ENCODE measurements at regions not wholly inside any gene's neighbourhood (a gene's known extent, or its start where the extent isn't known, plus 50 kb on each side); places are given as distances from the start of the nearest gene placed in this dataset.
"Not testable (repeated sequence)": the region's sequence is repeated elsewhere in the genome, so short reads cannot be mapped to it uniquely, and the experiment has no call there.

DNA sequence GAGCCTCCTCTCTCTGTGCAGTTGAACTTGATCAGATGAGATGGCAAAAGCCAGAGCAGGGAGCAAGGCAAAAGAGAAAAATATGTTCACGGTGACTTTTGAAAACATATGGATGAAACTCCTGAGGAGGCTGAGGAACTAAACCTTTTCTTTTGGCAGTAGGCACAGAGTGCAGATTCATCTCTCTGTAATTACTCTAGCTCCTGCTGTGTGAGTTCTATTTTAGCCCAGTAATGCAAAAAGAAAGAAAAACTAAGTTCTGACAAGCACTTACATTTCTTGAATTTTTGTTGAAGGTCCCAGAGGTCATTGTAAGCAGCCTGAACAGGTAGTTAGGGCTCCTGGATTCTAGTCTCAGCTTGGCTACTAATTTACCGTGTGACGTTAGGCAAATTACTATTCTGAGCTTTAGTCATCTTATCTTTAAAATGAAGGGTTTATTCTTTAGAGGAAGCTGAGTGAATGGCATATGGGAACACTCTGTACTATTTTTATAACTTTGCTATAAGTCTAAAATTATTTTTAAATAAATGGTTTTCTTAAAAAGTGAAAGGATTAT is 114.7 kb upstream of the NBPF26 start:
- DNase-seq (ENCODE audit: low read depth in 1 of 2, low spot score in 1 of 2), result not testable (repeated sequence)

DNA sequence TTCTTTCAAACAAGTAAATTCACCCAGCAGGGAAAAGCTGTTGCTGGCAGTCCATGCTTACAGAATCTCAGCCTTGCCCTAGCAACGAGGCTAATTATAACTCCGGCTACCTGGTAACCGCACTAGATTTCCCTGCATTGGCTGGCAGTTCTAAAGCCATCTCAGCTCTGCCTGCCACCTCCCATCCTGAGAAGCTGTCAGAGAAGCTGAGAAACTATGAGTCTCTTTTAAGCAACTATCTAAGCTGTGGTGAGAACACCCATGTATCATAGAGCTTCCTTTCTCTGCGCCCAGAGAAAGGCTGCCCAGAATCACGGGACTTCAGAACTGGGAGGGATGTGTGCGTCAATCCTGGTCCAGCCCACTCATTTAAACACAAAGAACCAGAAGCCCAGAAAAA is 113.9 kb upstream of the NBPF26 start:
- not testable (repeated sequence) for DNase-seq (ENCODE audit: low read depth in 1 of 2, low spot score in 1 of 2)

DNA sequence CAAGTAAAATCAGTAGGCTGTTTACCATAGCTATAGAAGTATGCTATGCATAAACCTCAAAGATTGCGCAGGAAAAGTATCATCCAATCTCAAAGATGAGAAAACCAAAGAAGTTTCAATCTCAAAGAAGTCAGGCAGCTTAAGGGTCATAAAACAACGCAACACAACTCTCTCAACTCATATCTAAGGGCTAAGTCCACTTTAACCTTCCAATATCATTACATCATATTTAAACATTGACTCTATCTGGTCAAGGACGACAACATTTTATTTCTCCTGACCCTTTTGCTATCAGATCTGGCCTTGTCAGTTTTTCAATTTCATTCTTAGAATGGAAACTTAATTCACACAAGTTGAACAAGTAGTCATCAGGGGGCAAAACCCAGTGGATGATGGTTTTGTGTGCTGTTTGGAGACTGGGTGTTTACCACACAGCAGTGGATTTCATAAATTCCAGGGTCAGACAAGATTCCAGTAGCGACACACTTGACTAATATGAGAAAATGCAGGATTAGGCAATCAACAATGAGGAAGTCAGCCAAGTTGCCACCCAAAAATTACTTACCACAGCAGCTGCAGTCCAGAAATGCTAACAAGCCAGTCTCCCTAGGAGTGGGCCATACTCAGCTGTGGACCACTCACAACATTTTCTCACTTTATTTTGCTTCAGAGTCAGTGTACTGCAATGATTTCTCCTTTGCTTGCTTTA is 108.7 kb upstream of the NBPF26 start:
- DNase-seq (ENCODE audit: low read depth in 1 of 2, low spot score in 1 of 2), result not testable (repeated sequence)

DNA sequence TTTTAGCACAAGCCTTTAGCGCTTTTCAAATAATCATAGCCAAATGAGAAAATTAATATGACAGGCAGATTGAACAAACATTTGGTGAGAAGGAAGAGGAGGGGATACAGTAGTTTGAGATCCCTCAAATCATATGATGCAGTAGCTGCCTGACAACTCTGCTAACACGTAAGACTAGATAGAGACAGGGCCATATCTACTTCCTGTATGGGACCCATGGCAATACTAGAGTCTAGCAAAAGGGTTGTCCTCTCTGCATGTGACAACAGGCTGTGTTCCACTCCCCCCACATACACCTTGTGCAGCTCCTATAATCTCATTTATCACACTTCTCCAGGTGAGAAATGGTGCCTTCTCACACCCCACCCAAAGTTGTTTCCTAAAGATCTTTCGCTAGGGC is 106.3 kb upstream of the NBPF26 start:
- DNase-seq (ENCODE audit: low read depth in 1 of 2, low spot score in 1 of 2), result not testable (repeated sequence)

DNA sequence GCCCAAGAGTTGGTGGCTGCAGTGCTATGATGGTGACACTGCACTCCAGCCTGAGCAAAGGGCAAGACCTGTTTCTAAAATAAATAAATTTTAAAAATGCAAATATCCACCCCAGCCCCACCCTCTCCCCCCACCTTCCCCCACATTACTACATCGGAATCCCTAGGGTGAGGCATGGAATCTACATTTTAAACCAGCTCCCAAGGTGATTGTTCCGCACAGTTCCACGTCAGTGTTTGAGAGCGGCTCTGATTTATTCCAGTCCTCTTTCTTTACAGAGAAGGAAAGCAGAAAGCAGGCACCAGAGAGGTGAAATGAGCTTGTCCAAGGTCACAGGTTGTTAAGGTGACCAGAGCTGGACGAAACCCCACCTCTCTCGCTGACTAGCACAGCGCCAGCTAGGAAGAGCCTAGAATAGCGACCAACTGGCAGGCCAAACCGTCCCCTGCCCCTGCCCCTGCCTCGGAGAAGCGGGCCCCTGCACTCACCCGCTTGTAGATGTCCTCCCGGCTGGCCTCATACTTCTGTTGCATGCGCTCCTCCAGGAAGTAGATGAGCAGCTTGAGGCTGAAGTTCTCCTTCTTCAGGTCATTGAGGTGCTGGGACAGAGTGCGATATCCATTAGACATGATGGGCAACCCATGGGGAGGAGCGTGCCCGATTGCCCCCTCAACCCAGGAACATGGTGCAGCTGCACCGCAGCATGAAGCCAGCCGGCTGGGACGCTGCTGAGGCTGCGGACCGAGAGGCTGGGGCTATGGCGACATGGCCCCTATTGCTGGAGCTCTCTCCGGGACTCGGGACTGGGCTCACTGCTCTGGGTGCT is 103.7 kb upstream of the NBPF26 start:
- not testable (repeated sequence) for DNase-seq (ENCODE audit: low read depth in 1 of 2, low spot score in 1 of 2)

DNA sequence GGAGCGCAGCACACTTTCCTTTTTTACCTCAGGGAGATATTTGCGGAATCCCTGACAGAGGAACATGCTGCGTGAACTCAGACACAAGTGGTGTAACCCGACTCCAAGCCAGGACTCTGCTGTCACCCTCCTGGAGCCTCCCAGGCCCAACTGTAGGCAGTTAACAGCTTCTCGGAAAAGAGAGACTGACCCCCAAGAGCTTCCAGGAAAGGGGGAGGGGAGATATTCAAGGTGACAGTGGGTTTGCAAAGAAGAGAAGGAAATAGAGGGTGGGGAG is 103.1 kb upstream of the NBPF26 start:
- not testable (repeated sequence) for DNase-seq (ENCODE audit: low read depth in 1 of 2, low spot score in 1 of 2)

DNA sequence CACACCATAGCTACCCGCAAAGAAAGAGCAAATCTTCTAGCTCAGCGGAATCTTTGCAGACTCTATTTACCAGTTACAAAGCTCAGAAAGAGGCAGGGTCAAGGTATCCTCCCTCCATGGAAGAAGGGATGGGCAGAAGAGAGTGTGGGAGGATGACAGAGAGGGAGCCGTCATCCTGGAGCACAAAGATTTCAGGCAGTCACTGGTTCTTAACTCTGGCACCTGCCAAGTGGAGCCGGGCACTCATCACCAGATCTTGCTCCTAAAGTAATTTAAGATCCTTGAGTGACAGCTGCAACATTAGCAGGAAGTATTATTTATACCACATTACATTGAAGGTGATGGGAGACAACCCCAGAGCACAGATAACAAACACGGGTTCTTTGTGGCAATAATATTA is 102.5 kb upstream of the NBPF26 start:
- DNase-seq (ENCODE audit: low read depth in 1 of 2, low spot score in 1 of 2), result not testable (repeated sequence)

DNA sequence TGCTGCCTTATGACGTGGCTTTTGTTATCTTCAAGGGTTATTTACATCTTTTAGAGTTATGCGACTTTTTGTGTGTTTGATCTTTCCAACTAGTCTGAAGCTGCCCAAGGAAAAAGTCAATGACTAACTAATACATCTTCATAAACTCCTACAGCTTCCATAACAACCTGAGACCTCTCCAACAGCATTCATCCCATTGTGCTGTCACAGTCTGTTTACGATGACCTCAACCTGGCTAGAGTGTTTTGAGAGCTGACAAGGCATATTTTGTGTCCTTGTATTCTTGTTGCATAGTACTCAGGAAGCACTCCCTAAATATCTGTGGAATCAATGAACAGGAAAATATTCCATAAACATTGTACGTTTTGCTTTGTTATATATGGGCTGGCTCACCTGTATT is 100.2 kb upstream of the NBPF26 start:
- not testable (repeated sequence) for DNase-seq (ENCODE audit: low read depth in 1 of 2, low spot score in 1 of 2)

DNA sequence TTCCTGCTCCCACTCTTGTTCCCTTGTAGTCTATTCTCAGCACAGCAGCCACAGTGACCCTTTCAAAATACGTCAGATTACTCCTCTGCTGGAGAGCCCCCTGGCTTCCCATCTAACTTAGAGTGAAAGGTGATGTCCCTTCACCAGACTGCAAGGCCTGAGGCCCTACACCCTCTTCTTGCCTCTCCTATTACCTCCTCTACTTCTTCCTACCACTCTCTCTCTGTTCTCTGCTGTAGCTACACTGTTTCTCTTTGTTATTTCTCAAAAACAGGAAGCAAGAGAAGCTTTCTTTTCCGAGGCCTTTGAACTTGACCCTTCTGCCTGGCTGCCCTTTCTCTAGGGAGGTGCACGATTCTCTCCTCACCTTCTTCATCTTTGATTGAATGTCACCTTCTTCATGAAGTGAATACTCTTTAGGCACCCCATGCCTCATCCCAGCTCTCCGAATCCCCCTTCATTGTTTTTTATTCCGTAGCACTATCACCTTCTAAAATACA is 99.1 kb upstream of the NBPF26 start:
- not testable (repeated sequence) for DNase-seq (ENCODE audit: low read depth in 1 of 2, low spot score in 1 of 2)

DNA sequence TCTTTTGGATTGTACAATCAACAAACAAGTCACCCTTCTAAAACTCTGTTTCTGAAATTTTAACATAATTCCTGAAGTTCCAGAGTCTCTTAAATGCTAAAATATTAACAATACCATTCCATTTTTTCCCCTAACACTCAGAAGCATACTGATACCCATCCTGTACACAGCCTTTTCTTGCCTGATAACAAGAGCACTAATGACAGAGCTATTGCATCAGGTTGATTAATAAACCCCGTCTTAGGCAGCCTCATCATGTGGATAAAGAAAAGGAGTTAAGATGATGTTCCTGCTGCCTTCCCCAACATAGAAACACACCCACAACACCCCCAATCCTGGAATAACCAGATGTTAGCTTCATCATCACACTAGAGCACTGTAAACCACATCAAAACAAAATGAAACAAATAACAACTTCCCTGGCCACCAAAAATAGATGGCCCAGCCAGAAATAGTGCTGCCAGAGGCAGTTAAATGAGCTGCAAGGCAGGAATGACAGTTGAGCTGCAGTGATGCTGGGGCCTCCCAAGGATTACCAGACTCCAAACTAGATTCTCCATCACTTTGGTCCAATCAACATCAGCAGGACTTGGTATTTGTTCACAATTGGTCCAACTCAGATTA is 93.8 kb upstream of the NBPF26 start:
- not testable (repeated sequence) for DNase-seq (ENCODE audit: low read depth in 1 of 2, low spot score in 1 of 2)

DNA sequence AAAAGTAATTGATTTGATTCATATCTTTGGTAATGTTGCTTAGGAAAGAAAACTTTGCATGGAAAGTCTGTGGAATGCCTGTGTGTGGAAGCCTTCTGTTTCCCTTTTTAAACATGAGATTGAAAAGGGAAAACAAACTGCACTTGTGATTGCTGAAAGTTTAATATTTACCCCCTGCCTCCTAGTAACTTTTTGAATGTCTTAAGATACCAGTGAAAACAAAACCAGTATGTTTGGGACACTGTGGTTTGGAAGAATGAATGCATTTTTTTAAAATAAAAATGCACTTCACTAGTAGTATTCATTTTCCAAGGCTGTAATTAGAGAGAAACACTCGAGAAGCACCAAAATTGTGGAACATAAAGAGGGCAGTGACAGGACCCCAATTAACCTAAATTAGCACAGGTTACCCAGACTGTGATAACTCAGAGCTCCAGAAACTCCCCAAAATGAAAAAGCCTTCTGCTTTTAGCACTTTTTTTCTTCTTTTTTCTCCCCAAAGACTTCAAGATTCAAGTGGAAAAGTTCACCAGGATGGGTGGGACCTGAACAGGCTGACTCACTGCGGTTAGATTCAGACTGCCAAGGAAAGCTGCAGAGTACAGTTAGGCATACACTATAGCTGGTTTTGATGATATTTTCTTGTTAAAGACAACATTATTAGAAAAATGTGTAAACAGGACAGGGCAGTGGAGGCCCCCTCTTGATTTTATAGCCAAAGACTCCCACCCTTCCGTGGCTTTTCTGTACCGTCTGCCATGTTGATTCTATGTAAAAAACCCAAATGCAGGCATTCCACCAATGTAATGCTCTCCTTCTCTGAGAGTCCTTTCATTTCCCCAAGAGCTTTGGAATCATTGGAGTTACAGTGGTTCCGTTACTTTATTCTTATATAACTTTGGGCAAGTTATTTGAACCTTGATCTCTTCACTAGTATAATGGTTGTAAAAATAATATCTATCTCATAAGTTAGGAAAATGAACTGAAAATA is 88.6 kb upstream of the NBPF26 start:
- DNase-seq (ENCODE audit: low read depth in 1 of 2, low spot score in 1 of 2), result not testable (repeated sequence)

DNA sequence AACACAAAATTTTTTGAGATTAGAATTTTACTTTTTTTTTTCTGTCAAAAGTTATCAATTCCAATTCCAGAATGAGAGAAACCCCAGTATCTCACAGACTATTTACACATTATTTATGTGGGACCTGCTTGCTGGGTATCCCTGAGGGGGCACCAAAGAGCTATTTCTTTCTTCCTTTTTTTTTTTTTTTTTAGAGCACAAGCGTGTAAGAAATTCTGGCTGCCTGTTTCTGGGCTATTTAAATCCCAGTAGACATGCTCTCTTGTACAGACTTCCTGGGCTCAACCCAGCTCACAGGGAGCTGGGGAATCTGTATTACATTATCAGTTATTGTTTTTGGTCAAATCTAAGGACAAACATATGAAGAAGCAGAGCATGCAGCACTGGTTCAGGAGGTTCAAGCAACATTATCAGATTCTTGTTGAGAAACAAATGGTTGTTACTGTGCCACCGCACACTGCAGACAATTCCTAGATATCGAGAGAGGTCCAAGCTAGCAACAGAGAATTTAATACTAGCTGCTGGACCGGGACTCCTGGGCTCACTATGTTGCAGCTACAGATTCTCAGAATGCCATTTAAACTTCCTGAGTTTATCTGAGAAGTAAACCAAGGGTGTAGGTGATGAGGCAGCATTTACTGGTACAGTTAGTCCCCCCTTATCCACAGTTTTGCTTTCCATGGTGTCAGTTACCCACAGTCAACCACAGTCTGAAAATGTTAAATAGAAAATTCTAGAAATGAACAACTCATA is 83.3 kb upstream of the NBPF26 start:
- not testable (repeated sequence) for DNase-seq (ENCODE audit: low read depth in 1 of 2, low spot score in 1 of 2)

DNA sequence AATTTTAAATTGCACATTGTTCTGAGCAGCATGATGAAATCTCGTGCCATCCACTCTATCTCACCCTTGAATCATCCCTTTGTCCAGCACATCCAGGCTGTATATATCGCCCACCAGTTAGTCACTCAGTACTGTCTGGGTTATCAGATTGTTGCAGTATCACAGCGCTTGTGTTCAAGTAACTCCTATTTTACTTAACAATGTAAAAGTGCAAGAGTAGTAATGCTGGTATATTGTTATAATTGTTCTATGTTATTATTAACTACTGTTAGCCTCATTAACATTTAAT is 82.8 kb upstream of the NBPF26 start:
- DNase-seq (ENCODE audit: low read depth in 1 of 2, low spot score in 1 of 2), result not testable (repeated sequence)

DNA sequence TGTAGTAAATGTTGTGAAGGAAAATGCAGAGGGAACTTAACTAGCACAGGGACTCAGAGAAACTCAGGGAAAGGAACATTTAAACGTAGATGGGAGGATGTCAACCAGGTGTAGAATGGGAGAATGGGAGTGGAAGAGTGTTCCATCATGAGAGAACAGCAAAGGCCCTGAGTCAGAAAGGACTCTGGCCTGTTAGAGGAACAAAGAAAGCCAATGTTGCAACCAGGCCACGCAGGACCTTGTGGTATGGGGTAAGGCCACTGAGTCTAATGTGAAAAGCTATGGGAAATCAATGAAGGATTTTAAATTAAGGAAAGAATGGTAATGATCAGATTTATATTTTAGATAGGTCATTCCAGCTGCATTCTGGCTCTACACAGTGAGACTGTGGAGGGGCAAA is 76.6 kb upstream of the NBPF26 start:
- DNase-seq (ENCODE audit: low read depth in 1 of 2, low spot score in 1 of 2), result not testable (repeated sequence)

DNA sequence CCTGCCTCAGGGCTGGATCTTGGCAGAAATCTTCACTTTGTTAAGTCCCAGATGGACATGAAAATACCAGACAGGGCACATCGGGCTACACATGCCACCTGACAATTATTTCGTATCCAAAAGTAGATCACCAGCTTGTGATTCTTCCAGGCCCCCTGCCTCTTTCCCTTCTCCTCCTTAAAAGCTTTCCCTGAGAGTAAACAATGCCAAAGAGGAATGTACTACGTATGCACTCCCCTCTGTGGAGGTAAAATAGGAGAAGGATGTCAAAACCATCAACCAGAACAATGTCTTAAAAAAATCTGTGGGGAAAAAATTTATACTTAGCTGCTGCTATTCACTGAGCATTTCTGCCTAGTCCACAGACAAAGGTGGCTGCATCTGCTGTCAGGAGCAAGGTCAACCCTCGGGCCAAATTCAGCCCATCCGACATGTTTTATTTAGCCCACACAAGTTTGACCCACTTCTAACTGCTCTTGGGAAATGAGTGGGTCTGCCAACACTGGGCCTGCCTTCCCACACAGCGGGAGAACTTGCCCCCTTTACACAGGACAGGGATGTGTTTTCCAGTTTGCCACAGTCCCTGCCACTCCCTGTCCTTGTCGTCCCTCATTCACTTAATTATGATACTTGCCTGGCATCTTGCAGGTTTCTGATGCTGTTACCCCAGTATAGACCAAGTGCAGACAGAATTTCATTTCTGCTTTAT is 74.7 kb upstream of the NBPF26 start:
- not testable (repeated sequence) for DNase-seq (ENCODE audit: low read depth in 1 of 2, low spot score in 1 of 2)

DNA sequence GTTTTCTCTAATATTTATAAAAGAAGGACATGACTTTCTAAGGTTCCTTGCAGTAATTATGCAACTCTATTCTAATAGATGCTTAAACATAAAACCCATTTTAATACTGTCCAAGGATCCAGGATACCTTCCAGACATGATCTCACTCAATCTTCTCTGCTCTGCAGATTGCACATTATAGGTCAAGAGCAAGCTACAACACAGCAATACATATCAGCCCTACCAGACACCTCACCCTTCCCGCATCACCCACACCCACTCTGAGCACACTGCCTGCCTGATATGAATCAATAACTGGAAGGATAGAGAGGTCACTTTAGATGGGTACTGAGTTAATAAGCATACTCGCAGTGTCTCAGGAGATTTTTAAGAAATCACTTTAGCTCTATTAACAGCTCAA is 74.0 kb upstream of the NBPF26 start:
- DNase-seq (ENCODE audit: low read depth in 1 of 2, low spot score in 1 of 2), result not testable (repeated sequence)

DNA sequence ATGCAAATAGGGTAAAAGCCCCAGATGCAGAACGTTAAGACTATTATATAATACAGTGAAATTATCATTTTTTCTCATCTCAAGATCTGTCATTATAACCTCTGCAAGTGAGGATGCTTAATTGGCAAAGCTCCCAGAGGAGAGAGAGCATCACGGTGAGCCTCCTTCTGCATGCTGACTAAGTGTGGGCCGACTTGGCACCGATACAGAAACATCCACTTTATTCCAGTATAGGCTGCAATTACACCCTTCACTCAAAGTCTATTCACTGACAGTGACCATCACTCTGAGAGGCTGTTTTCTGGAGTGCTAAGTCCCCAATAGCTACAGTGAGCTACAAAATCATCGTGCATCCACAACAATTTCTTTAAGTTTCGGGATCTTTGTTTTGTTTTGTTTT is 69.6 kb upstream of the NBPF26 start:
- DNase-seq (ENCODE audit: low read depth in 1 of 2, low spot score in 1 of 2), result not testable (repeated sequence)

DNA sequence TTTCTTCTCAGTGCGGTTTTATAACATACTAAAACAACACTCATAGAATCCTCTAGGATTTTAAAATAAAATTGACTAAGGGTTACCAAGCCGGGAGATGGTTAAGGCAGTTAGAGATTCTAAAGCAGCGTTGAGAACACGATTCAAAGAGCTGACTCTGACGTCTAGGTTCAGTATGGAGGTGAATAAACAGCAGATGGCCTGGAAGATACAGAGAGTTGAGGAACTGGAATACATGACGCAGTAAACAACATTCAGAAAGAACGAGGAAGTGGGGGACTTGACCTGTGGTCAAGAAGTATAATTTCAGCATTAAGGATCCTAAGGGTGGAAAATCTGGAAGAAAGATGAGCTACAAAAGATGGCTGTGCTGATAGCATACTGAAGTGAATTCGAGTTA is 68.4 kb upstream of the NBPF26 start:
- DNase-seq (ENCODE audit: low read depth in 1 of 2, low spot score in 1 of 2), result not testable (repeated sequence)

DNA sequence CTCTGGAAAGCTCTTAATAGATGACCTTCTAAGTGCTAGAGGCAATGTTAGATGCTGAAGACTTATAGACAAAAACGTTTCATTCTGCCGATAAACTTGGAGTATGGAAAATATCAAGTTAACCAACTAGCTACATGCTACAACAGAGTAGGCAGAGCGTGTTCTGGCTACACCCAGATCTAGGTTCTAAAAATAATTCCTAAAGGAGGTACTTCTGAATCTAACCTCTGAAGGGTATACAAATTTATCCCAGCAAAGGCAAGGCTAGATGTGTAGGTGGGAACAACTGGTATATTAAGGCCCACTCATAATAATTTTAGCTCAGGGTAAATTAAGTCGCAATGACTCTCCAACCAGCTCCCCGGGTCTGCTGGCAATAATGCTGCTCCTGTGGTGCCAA is 67.6 kb upstream of the NBPF26 start:
- not testable (repeated sequence) for DNase-seq (ENCODE audit: low read depth in 1 of 2, low spot score in 1 of 2)

Measured in stimulated activated CD4-positive, alpha-beta T cell treated with anti-CD3 and anti-CD28 coated beads, Interleukin-15, amount 100 ng/mL, for 1 hour (primary cell).